ENCODE measurements at regions not wholly inside any gene's neighbourhood (a gene's known extent, or its start where the extent isn't known, plus 50 kb on each side); places are given as distances from the start of the nearest gene placed in this dataset.

DNA sequence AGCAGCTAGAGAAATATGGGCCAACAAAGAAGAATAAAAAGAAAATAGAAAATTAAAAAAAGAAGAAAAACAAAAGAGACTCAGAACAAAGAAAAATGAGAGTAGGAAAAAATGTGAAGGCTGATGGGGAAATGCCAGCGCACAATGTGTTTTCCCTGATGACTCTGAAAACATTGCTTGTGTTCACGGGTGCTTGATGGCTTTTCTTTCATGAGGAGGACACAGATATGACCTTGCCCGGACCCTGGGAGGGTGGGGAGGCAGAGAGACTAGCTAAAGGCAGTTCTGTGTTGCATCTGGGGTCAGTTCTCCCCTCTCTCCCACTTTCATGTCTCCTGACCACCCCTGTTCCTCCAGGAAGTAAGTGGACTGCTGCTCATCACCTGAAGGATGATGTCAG lies 125.9 kb downstream of the MOBP start:
- ATAC-seq (no peak), DNase-seq (ENCODE audit: low read depth, low spot score) (no peak)
- no peak overlapping the region for H3K27ac ChIP-seq (ENCODE audit: low read depth, low read length)
- no peaks in the 10 kb centered on the region for H3K9me2 ChIP-seq (ENCODE audit: insufficient read depth)
- no peak overlapping the region for H3K9ac ChIP-seq (ENCODE audit: low read length)
- no peaks in the 10 kb centered on the region for H3K4me1 ChIP-seq (ENCODE audit: control insufficient read depth in 1 of 2, insufficient read depth in 2 of 2, low read length in 2 of 2)
- no peaks in the 10 kb centered on the region for H3K79me2 ChIP-seq (ENCODE audit: insufficient read depth, low read length)
- no peak overlapping the region for H3K4me2 ChIP-seq (ENCODE audit: low read length)
- POLR2A ChIA-PET, result no interaction called here
- H4K20me1 ChIP-seq (ENCODE audit: insufficient read depth), result no peaks in the 10 kb centered on the region
- CTCF ChIA-PET, result no interaction called here
- no peak for TF ChIP-seq CBX3 (IDR thresholded peaks at IDR 0.05; ENCODE audit: low read depth)
- no peak for TF ChIP-seq TCF7L2 (IDR thresholded peaks at IDR 0.05; ENCODE audit: borderline replicate concordance, extremely low read depth, insufficient read depth, insufficient read length)
- no peak for TF ChIP-seq POLR2A (IDR thresholded peaks at IDR 0.05; ENCODE audit: borderline replicate concordance, extremely low read depth, insufficient read depth, insufficient read length)
- TF ChIP-seq, protein P1, sequence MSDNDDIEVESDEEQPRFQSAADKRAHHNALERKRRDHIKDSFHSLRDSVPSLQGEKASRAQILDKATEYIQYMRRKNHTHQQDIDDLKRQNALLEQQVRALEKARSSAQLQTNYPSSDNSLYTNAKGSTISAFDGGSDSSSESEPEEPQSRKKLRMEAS (IDR thresholded peaks at IDR 0.05), result no peak
- no peak for TF ChIP-seq FOSL1 (IDR thresholded peaks at IDR 0.05; ENCODE audit: low read depth)
- TF ChIP-seq EZH2 (IDR thresholded peaks at IDR 0.05), result no peak
- no peak for TF ChIP-seq JUND (IDR thresholded peaks at IDR 0.05)
- TF ChIP-seq EGR1 (IDR thresholded peaks at IDR 0.05; ENCODE audit: low read depth), result no peak
- no peak for TF ChIP-seq SRF (IDR thresholded peaks at IDR 0.05; ENCODE audit: low read depth)
- TF ChIP-seq, protein P2, sequence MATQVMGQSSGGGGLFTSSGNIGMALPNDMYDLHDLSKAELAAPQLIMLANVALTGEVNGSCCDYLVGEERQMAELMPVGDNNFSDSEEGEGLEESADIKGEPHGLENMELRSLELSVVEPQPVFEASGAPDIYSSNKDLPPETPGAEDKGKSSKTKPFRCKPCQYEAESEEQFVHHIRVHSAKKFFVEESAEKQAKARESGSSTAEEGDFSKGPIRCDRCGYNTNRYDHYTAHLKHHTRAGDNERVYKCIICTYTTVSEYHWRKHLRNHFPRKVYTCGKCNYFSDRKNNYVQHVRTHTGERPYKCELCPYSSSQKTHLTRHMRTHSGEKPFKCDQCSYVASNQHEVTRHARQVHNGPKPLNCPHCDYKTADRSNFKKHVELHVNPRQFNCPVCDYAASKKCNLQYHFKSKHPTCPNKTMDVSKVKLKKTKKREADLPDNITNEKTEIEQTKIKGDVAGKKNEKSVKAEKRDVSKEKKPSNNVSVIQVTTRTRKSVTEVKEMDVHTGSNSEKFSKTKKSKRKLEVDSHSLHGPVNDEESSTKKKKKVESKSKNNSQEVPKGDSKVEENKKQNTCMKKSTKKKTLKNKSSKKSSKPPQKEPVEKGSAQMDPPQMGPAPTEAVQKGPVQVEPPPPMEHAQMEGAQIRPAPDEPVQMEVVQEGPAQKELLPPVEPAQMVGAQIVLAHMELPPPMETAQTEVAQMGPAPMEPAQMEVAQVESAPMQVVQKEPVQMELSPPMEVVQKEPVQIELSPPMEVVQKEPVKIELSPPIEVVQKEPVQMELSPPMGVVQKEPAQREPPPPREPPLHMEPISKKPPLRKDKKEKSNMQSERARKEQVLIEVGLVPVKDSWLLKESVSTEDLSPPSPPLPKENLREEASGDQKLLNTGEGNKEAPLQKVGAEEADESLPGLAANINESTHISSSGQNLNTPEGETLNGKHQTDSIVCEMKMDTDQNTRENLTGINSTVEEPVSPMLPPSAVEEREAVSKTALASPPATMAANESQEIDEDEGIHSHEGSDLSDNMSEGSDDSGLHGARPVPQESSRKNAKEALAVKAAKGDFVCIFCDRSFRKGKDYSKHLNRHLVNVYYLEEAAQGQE (IDR thresholded peaks at IDR 0.05; ENCODE audit: low read depth), result no peak
- TF ChIP-seq, protein P3, sequence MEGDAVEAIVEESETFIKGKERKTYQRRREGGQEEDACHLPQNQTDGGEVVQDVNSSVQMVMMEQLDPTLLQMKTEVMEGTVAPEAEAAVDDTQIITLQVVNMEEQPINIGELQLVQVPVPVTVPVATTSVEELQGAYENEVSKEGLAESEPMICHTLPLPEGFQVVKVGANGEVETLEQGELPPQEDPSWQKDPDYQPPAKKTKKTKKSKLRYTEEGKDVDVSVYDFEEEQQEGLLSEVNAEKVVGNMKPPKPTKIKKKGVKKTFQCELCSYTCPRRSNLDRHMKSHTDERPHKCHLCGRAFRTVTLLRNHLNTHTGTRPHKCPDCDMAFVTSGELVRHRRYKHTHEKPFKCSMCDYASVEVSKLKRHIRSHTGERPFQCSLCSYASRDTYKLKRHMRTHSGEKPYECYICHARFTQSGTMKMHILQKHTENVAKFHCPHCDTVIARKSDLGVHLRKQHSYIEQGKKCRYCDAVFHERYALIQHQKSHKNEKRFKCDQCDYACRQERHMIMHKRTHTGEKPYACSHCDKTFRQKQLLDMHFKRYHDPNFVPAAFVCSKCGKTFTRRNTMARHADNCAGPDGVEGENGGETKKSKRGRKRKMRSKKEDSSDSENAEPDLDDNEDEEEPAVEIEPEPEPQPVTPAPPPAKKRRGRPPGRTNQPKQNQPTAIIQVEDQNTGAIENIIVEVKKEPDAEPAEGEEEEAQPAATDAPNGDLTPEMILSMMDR (IDR thresholded peaks at IDR 0.05 in 2 of 3, conservative IDR thresholded peaks at IDR 0.05 in 1 of 3; ENCODE audit: borderline replicate concordance in 1 of 3, insufficient read depth in 1 of 3, low read depth in 2 of 3, low read length in 2 of 3), result no peak
- no peak for TF ChIP-seq ELF1 (IDR thresholded peaks at IDR 0.05; ENCODE audit: borderline replicate concordance, low read depth)
- H3K27me3 ChIP-seq (ENCODE audit: insufficient read depth, low read length), result no peaks in the 10 kb centered on the region
- no peak overlapping the region for H3K4me3 ChIP-seq (replicated peaks in 1 of 2; ENCODE audit: low read depth in 1 of 2, low read length in 2 of 2)
- H3K36me3 ChIP-seq (ENCODE audit: control insufficient read depth in 1 of 2, insufficient read depth in 2 of 2, low read length in 2 of 2), result no peaks in the 10 kb centered on the region
- no TSS peak for BruUV-seq (replicated peaks)
- no peak overlapping the region for H2AFZ ChIP-seq (ENCODE audit: low read depth, low read length, poor library complexity, severe bottlenecking)
- no peaks in the 10 kb centered on the region for H3K9me3 ChIP-seq (ENCODE audit: control insufficient read depth in 1 of 2, insufficient read depth in 1 of 2, low read depth in 1 of 2, low read length in 2 of 2)
- RAD21 ChIA-PET (ENCODE audit: low non-redundant PET in 1 of 2, low total read pairs in 2 of 2, uncharacterized antibody in 2 of 2, unreplicated experiment in 2 of 2), result no interaction called here
- intact Hi-C loops (cut with micrococcal nuclease), result no loop called here

All from HCT116 (cell line).